ENCODE measurements at regions not wholly inside any gene's neighbourhood (a gene's known extent, or its start where the extent isn't known, plus 50 kb on each side); places are given as distances from the start of the nearest gene placed in this dataset.

- H3K9me2 ChIP-seq (ENCODE audit: insufficient read depth): no peaks in the 10 kb centered on the region
- H3K79me2 ChIP-seq (ENCODE audit: insufficient read depth, low read length): no peaks in the 10 kb centered on the region
- no peak overlapping the region for H3K4me2 ChIP-seq (ENCODE audit: low read length)
- no peak overlapping the region for H3K27ac ChIP-seq (ENCODE audit: low read depth, low read length)
- no peak overlapping the region for H2AFZ ChIP-seq (ENCODE audit: low read depth, low read length, poor library complexity, severe bottlenecking)
- no peaks in the 10 kb centered on the region for H3K27me3 ChIP-seq (ENCODE audit: insufficient read depth, low read length)
- no peak overlapping the region for H3K9ac ChIP-seq (ENCODE audit: low read length)
- intact Hi-C loops (cut with micrococcal nuclease): no loop called here
- ATAC-seq (no peak), DNase-seq (ENCODE audit: low read depth, low spot score) (no peak)
- ChIA-PET POLR2A (no interaction called here), RAD21 (ENCODE audit: low non-redundant PET in 1 of 2, low total read pairs in 2 of 2, uncharacterized antibody in 2 of 2, unreplicated experiment in 2 of 2) (no interaction called here), CTCF (no interaction called here)
- peaks cover 10 to 12% of the 10 kb centered on the region in 2 experiments; a peak in 3 of 4 replicates for H3K9me3 ChIP-seq (ENCODE audit: control insufficient read depth in 1 of 2, insufficient read depth in 1 of 2, low read depth in 1 of 2, low read length in 2 of 2)
- no peaks in the 10 kb centered on the region for H4K20me1 ChIP-seq (ENCODE audit: insufficient read depth)
- no TSS peak for BruUV-seq (replicated peaks)
- TF ChIP-seq CTCF (IDR thresholded peaks at IDR 0.05 in 2 of 3, conservative IDR thresholded peaks at IDR 0.05 in 1 of 3; ENCODE audit: borderline replicate concordance in 1 of 3, insufficient read depth in 1 of 3, low read depth in 2 of 3, low read length in 2 of 3): no peak
- no peak for TF ChIP-seq SP1 (IDR thresholded peaks at IDR 0.05; ENCODE audit: low read depth)
- TF ChIP-seq SRF (IDR thresholded peaks at IDR 0.05; ENCODE audit: low read depth): no peak
- no peak for TF ChIP-seq ATF3 (IDR thresholded peaks at IDR 0.05)
- TF ChIP-seq YY1 (IDR thresholded peaks at IDR 0.05; ENCODE audit: extremely low read depth, insufficient replicate concordance, low read depth, low read length): no peak
- TF ChIP-seq EGR1 (IDR thresholded peaks at IDR 0.05; ENCODE audit: low read depth): no peak
- TF ChIP-seq POLR2A (IDR thresholded peaks at IDR 0.05; ENCODE audit: borderline replicate concordance, extremely low read depth, insufficient read depth, insufficient read length): no peak
- no peak for TF ChIP-seq ZFX (IDR thresholded peaks at IDR 0.05)
- no peak for TF ChIP-seq REST (IDR thresholded peaks at IDR 0.05; ENCODE audit: low read depth)
- TF ChIP-seq MAX (IDR thresholded peaks at IDR 0.05): no peak
- no peak for TF ChIP-seq ELF1 (IDR thresholded peaks at IDR 0.05; ENCODE audit: borderline replicate concordance, low read depth)
- TF ChIP-seq POLR2AphosphoS5 (IDR thresholded peaks at IDR 0.05; ENCODE audit: low read depth, low read length): no peak
- TF ChIP-seq ZNF274 (IDR thresholded peaks at IDR 0.05; ENCODE audit: low read depth, low read length): no peak
- no peak for TF ChIP-seq CEBPB (IDR thresholded peaks at IDR 0.05; ENCODE audit: low read depth)
- TF ChIP-seq TCF7L2 (IDR thresholded peaks at IDR 0.05; ENCODE audit: borderline replicate concordance, extremely low read depth, insufficient read depth, insufficient read length): no peak
- no peak for TF ChIP-seq EZH2phosphoT487 (IDR thresholded peaks at IDR 0.05; ENCODE audit: borderline replicate concordance)
- TF ChIP-seq EZH2 (IDR thresholded peaks at IDR 0.05): no peak
- TF ChIP-seq SIN3A (IDR thresholded peaks at IDR 0.05; ENCODE audit: low read depth): no peak
- TF ChIP-seq ZBTB33 (IDR thresholded peaks at IDR 0.05; ENCODE audit: extremely low read depth, insufficient replicate concordance, low read length): no peak
- H3K4me1 ChIP-seq (ENCODE audit: control insufficient read depth in 1 of 2, insufficient read depth in 2 of 2, low read length in 2 of 2): no peaks in the 10 kb centered on the region
- H3K36me3 ChIP-seq (ENCODE audit: control insufficient read depth in 1 of 2, insufficient read depth in 2 of 2, low read length in 2 of 2): no peaks in the 10 kb centered on the region
- H3K4me3 ChIP-seq (replicated peaks in 1 of 2; ENCODE audit: low read depth in 1 of 2, low read length in 2 of 2): no peak overlapping the region
These were observed 365.2 kb downstream of the DSEL start for GRCh38 chr18:67151366-67151765.

Measured in HCT116 (cell line).